ENCODE measurements at regions not wholly inside any gene's neighbourhood (a gene's known extent, or its start where the extent isn't known, plus 50 kb on each side); places are given as distances from the start of the nearest gene placed in this dataset.

DNA sequence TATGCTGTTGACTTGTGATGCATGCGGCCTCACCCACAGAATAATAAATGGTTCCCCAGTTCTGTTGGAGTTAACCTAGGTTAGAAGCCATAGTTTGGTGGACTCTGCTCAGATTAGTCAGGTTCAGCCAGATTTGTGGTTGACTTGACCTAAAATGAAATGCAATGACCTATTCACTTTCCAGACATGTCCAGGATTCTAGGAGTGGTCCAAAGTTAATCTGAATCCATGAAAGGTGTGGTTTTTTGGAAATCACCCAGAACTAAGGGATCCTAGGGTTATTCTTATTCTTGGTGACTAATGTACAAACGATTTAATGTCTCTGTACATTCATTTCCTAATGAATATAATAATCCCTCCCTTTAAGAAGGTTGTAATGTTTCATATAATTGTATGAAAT, 88.9 kb upstream of the RBBP8 start:
- intact Hi-C loops (cut with micrococcal nuclease; ENCODE audit: unreplicated experiment) = no loop called here
- WGBS (ENCODE audit: insufficient coverage, insufficient replicate concordance, low lambda C conversion rate, missing lambda C conversion rate) = 45% methylated on average over 2 of the region's 2 CpGs
- TF ChIP-seq ASH2L (IDR thresholded peaks at IDR 0.05; ENCODE audit: borderline replicate concordance, low read depth) (no peak), SRF (IDR thresholded peaks at IDR 0.05; ENCODE audit: low read depth in 2 of 2, low read length in 2 of 2) (no peak), ZNF207 (IDR thresholded peaks at IDR 0.05; ENCODE audit: borderline replicate concordance) (no peak), SMAD5 (IDR thresholded peaks at IDR 0.05; ENCODE audit: low read depth) (no peak), CHD1 (IDR thresholded peaks at IDR 0.05; ENCODE audit: low read depth, low read length) (no peak), NR2C1 (IDR thresholded peaks at IDR 0.05) (no peak), PAX8 (IDR thresholded peaks at IDR 0.05) (no peak), CUX1 (IDR thresholded peaks at IDR 0.05; ENCODE audit: insufficient replicate concordance, low read depth, low read length) (no peak), NFIC (IDR thresholded peaks at IDR 0.05; ENCODE audit: low read depth, low read length) (no peak), ZNF274 (IDR thresholded peaks at IDR 0.05; ENCODE audit: insufficient read depth, insufficient read length) (no peak), RELA (IDR thresholded peaks at IDR 0.05; ENCODE audit: borderline replicate concordance, partially characterized antibody) (no peak), GATAD2B (conservative IDR thresholded peaks at IDR 0.05; ENCODE audit: low read depth) (no peak), SREBF1 (IDR thresholded peaks at IDR 0.05; ENCODE audit: low read length) (no peak), RBBP5 (conservative IDR thresholded peaks at IDR 0.05) (no peak), MEF2A (IDR thresholded peaks at IDR 0.05; ENCODE audit: insufficient read depth, low read depth, low read length) (no peak), ETV6 (conservative IDR thresholded peaks at IDR 0.05 in 1 of 2, IDR thresholded peaks at IDR 0.05 in 1 of 2; ENCODE audit: borderline replicate concordance in 1 of 2, low read depth in 1 of 2) (no peak), HCFC1 (IDR thresholded peaks at IDR 0.05; ENCODE audit: low read length) (no peak), SP1 (IDR thresholded peaks at IDR 0.05; ENCODE audit: low read depth, low read length) (no peak)
- TF ChIP-seq, protein P1, sequence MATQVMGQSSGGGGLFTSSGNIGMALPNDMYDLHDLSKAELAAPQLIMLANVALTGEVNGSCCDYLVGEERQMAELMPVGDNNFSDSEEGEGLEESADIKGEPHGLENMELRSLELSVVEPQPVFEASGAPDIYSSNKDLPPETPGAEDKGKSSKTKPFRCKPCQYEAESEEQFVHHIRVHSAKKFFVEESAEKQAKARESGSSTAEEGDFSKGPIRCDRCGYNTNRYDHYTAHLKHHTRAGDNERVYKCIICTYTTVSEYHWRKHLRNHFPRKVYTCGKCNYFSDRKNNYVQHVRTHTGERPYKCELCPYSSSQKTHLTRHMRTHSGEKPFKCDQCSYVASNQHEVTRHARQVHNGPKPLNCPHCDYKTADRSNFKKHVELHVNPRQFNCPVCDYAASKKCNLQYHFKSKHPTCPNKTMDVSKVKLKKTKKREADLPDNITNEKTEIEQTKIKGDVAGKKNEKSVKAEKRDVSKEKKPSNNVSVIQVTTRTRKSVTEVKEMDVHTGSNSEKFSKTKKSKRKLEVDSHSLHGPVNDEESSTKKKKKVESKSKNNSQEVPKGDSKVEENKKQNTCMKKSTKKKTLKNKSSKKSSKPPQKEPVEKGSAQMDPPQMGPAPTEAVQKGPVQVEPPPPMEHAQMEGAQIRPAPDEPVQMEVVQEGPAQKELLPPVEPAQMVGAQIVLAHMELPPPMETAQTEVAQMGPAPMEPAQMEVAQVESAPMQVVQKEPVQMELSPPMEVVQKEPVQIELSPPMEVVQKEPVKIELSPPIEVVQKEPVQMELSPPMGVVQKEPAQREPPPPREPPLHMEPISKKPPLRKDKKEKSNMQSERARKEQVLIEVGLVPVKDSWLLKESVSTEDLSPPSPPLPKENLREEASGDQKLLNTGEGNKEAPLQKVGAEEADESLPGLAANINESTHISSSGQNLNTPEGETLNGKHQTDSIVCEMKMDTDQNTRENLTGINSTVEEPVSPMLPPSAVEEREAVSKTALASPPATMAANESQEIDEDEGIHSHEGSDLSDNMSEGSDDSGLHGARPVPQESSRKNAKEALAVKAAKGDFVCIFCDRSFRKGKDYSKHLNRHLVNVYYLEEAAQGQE (IDR thresholded peaks at IDR 0.05; ENCODE audit: low read depth, low read length) = no peak
- Histone ChIP-seq H3K27me3 (replicated peaks in 1 of 2; ENCODE audit: control insufficient read depth in 2 of 2, insufficient read depth in 2 of 2, low read length in 1 of 2) (no peaks in the 10 kb centered on the region), H3K9ac (ENCODE audit: control insufficient read depth, insufficient read depth, low read length) (no peak overlapping the region), H2AFZ (ENCODE audit: control insufficient read depth, low read depth, low read length) (no peak overlapping the region), H3K4me3 (no peak overlapping the region), H3K79me2 (ENCODE audit: control insufficient read depth, insufficient read depth, low read length) (no peaks in the 10 kb centered on the region), H3K36me3 (ENCODE audit: control insufficient read depth in 2 of 2, insufficient read depth in 2 of 2, low read length in 1 of 2) (no peaks in the 10 kb centered on the region), H3K4me1 (ENCODE audit: control insufficient read depth, insufficient read depth, low read length) (peaks cover 8% of the 10 kb centered on the region), H3K9me3 (replicated peaks; ENCODE audit: control insufficient read depth, insufficient read depth, low read length) (no peaks in the 10 kb centered on the region), H3K27ac (ENCODE audit: control insufficient read depth, insufficient read depth) (no peak overlapping the region), H3K4me2 (ENCODE audit: control insufficient read depth, insufficient read depth) (no peak overlapping the region), H4K20me1 (ENCODE audit: control insufficient read depth, insufficient read depth) (no peaks in the 10 kb centered on the region)
- ChIA-PET POLR2A (no interaction called here), RAD21 (ENCODE audit: unreplicated experiment) (no interaction called here), CTCF (no interaction called here), SMC1A (ENCODE audit: uncharacterized antibody, unreplicated experiment) (interaction anchor here (1.2 kb wide), 1 partner anchor 619 kb away, joined by 3 read pairs; no protein-coding TSS in a partner anchor)
- ATAC-seq (no peak), DNase-seq (ENCODE audit: low read depth, low spot score) (no peak), FAIRE-seq (no peak)
- BruUV-seq (replicated peaks) = no TSS peak
- in situ Hi-C loops (cut with MboI) = no loop called here

All from GM12878 (cell line).